AG04449 (cell line): ENCODE measurements at regions not wholly inside any gene's neighbourhood (a gene's known extent, or its start where the extent isn't known, plus 50 kb on each side); places are given as distances from the start of the nearest gene placed in this dataset.
A peak's percentile ranks its signal among the peaks of the same experiment; 100 is the strongest.
"Not testable (repeated sequence)": the region's sequence is repeated elsewhere in the genome, so short reads cannot be mapped to it uniquely, and the experiment has no call there.

Experiments used
- CTCF ChIA-PET: fragments of 350-600 bp; formaldehyde crosslinking; extraction: SDS; loops from one replicate; lab custom pipeline; 2021; ENCODE audit warnings: antibody characterized with exemption; lab: Yijun Ruan, JAX
- POLR2A ChIA-PET: fragments of 400-600, 350-600 bp; formaldehyde crosslinking; extraction: SDS; loops from one replicate; lab custom pipeline; 2020; ENCODE audit warnings: antibody characterized with exemption, inconsistent platforms; lab: Yijun Ruan, JAX
- DNase-seq: peaks from one replicate; pipeline ENCODE4 v3.0.0-alpha.2; 2010; ENCODE audit warnings: low read depth, low spot score
- H3K4me3 ChIP-seq: 2 replicates; pipeline ENCODE4 v1.5.1; 2011; ENCODE audit warnings: low read depth, mild to moderate bottlenecking, control low read depth, low read length
- CTCF ChIP-seq: IDR thresholded peaks from one replicate; pipeline ENCODE4 v1.5.1; 2011; ENCODE audit warnings: mild to moderate bottlenecking, moderate library complexity, low read length, control low read depth, inconsistent platforms; ENCODE audit not compliant: insufficient read depth; ENCODE audit errors: missing control alignments

- no peak overlapping the region for H3K4me3 ChIP-seq
- peak; percentile 24 for DNase-seq
- ChIA-PET CTCF (no interaction called here), POLR2A (no interaction called here)
- no peak for TF ChIP-seq CTCF
These were observed 65.6 kb upstream of the PLA2G4A start for GRCh38 chr1:186763107-186763506.

GRCh38 chr1:186762653-186763052 is 66.1 kb upstream of the PLA2G4A start:
- TF ChIP-seq CTCF: no peak
- CTCF ChIA-PET: no interaction called here
- no peak for DNase-seq
- POLR2A ChIA-PET: no interaction called here
- no peak overlapping the region for H3K4me3 ChIP-seq

- H3K4me3 ChIP-seq: no peak overlapping the region
- ChIA-PET POLR2A (no interaction called here), CTCF (interaction anchor here (2.4 kb wide), 1 partner anchor 38 kb away, joined by 7 read pairs; no protein-coding TSS in a partner anchor)
- TF ChIP-seq CTCF: no peak
- no peak for DNase-seq
These were observed 67.4 kb upstream of the PLA2G4A start for GRCh38 chr1:186761358-186761757.

DNA sequence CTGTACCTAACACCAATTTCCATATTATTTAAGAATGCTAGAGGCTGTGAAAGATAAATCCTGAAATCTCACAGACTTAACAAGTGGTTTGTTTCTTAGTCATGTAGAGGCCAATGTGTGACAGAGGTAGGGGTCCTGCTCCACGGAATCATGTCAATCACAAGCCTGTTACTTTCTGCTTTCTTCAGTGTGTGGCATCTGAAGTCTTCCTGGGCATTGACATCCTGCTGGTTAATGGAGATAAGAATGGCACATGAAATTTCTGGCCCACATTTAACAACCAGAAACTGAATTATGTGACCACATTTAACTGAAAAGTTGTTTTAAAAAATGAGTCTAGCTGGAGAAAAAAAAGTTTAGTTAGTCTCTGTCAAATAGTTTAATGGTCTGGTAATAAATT is 68.3 kb upstream of the PLA2G4A start:
- H3K4me3 ChIP-seq: no peak overlapping the region
- TF ChIP-seq CTCF: no peak
- CTCF ChIA-PET: interaction anchor here (2.4 kb wide), 1 partner anchor 37 kb away, joined by 7 read pairs; no protein-coding TSS in a partner anchor
- POLR2A ChIA-PET: no interaction called here
- no peak for DNase-seq

- H3K4me3 ChIP-seq, DNase-seq, POLR2A ChIA-PET: not testable (repeated sequence)
- CTCF ChIA-PET: interaction anchor here (2.4 kb wide), 1 partner anchor 36 kb away, joined by 7 read pairs; no protein-coding TSS in a partner anchor
These were observed 69.7 kb upstream of the PLA2G4A start for GRCh38 chr1:186758896-186759606.

DNA sequence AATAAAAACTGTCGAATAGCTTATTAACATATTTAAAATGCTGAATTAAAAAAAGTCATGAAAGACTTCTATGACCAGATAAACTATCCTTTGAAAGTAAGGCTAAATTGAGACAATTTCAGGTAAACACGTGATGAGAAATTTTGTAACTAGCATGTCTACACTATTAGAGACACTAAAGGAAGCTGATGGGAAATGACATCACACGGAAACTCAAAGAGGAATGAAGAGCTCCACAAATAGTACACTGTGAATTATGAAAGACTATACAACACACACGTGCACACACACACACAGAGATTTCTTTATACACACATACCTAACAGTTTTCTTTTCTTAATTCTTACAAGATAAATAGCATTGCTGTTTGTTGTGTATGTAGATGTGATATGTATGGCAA is 70.9 kb upstream of the PLA2G4A start:
- H3K4me3 ChIP-seq: no peak overlapping the region
- TF ChIP-seq CTCF: no peak
- no peak for DNase-seq
- ChIA-PET POLR2A (no interaction called here), CTCF (no interaction called here)

- TF ChIP-seq CTCF: no peak
- CTCF ChIA-PET: interaction anchor here (0.9 kb wide), 1 partner anchor 232 kb away, joined by 3 read pairs; no protein-coding TSS in a partner anchor
- H3K4me3 ChIP-seq: no peak overlapping the region
- POLR2A ChIA-PET: no interaction called here
- no peak for DNase-seq
These were observed 74.1 kb upstream of the PLA2G4A start for GRCh38 chr1:186754542-186755145.
